Breast epithelium (tissue), 3 donors: ENCODE measurements at regions not wholly inside any gene's neighbourhood (a gene's known extent, or its start where the extent isn't known, plus 50 kb on each side); places are given as distances from the start of the nearest gene placed in this dataset.

Experiments used
- POLR2AphosphoS5 ChIP-seq, 3 donors: sonication (generic); formaldehyde crosslinking; IDR thresholded peaks; one replicate each; pipeline ENCODE4 v1.6.1; 2017; ENCODE audit warnings: antibody characterized with exemption in 3 of 3
- TF ChIP-seq, protein P1 (sequence below), 3 donors: fragments of 450-650 bp; IDR thresholded peaks; one replicate each; pipeline ENCODE4 v1.5.1; 2016 to 2017; ENCODE audit warnings: antibody characterized with exemption in 3 of 3, mild to moderate bottlenecking in 3 of 3, moderate library complexity in 3 of 3

DNA sequence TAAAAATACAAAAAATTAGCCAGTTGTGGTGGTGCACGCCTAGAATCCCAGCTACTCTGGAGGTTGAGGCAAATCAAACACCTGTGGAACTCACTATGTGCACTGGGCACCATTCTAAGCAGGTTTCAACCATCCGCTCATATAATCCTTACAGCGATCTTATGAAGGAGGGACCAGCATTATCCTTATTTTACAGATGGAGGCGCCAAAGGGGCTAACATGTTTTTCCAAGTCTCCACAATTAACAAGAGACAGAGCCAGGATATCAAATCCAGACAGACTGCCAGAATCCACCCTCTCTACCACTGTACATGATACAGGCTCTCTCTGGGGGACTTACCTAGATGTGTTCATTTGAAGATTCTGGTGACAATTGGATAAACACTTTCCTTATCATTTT is 479.0 kb downstream of the XYLT1 start:
- TF ChIP-seq, protein P1, sequence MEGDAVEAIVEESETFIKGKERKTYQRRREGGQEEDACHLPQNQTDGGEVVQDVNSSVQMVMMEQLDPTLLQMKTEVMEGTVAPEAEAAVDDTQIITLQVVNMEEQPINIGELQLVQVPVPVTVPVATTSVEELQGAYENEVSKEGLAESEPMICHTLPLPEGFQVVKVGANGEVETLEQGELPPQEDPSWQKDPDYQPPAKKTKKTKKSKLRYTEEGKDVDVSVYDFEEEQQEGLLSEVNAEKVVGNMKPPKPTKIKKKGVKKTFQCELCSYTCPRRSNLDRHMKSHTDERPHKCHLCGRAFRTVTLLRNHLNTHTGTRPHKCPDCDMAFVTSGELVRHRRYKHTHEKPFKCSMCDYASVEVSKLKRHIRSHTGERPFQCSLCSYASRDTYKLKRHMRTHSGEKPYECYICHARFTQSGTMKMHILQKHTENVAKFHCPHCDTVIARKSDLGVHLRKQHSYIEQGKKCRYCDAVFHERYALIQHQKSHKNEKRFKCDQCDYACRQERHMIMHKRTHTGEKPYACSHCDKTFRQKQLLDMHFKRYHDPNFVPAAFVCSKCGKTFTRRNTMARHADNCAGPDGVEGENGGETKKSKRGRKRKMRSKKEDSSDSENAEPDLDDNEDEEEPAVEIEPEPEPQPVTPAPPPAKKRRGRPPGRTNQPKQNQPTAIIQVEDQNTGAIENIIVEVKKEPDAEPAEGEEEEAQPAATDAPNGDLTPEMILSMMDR (IDR thresholded peaks at IDR 0.05), result no peak
- no peak for TF ChIP-seq POLR2AphosphoS5 (IDR thresholded peaks at IDR 0.05)
